ENCODE measurements at regions not wholly inside any gene's neighbourhood (a gene's known extent, or its start where the extent isn't known, plus 50 kb on each side); places are given as distances from the start of the nearest gene placed in this dataset.

GRCh38 chr2:238970553-238971081, 122.7 kb downstream of the TWIST2 start:
- no peaks in the 10 kb centered on the region for H3K4me1 ChIP-seq
- no peaks in the 10 kb centered on the region for H3K79me2 ChIP-seq (ENCODE audit: low read depth)
- peaks cover 11% of the 10 kb centered on the region for H3K9me3 Mint-ChIP-seq
- H4K20me1 ChIP-seq (ENCODE audit: low read depth), result no peaks in the 10 kb centered on the region
- DNase-seq (ENCODE audit: low spot score), result peak; percentile 73
- H3K9ac ChIP-seq, result no peak overlapping the region
- no peaks in the 10 kb centered on the region for H3K36me3 ChIP-seq
- no peak overlapping the region for H3K4me2 ChIP-seq
- peak overlapping the region; percentile 47 for H2AFZ ChIP-seq (replicated peaks)
- no peak overlapping the region for H3K4me3 ChIP-seq
- no peak overlapping the region for H3K27ac ChIP-seq
- H3K4me3 Mint-ChIP-seq, result no peak overlapping the region
- H3K4me1 Mint-ChIP-seq, result peaks cover 13% of the 10 kb centered on the region
- no peaks in the 10 kb centered on the region for H3K36me3 Mint-ChIP-seq
- H3K9me3 ChIP-seq (ENCODE audit: low read depth), result no peaks in the 10 kb centered on the region
- peaks cover 7% of the 10 kb centered on the region for H3K27me3 Mint-ChIP-seq (ENCODE audit: insufficient read depth, low read depth)
- TF ChIP-seq, protein P1, sequence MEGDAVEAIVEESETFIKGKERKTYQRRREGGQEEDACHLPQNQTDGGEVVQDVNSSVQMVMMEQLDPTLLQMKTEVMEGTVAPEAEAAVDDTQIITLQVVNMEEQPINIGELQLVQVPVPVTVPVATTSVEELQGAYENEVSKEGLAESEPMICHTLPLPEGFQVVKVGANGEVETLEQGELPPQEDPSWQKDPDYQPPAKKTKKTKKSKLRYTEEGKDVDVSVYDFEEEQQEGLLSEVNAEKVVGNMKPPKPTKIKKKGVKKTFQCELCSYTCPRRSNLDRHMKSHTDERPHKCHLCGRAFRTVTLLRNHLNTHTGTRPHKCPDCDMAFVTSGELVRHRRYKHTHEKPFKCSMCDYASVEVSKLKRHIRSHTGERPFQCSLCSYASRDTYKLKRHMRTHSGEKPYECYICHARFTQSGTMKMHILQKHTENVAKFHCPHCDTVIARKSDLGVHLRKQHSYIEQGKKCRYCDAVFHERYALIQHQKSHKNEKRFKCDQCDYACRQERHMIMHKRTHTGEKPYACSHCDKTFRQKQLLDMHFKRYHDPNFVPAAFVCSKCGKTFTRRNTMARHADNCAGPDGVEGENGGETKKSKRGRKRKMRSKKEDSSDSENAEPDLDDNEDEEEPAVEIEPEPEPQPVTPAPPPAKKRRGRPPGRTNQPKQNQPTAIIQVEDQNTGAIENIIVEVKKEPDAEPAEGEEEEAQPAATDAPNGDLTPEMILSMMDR (IDR thresholded peaks at IDR 0.05), result peak; percentile 98
- no peak for TF ChIP-seq EZH2 (IDR thresholded peaks at IDR 0.05)
- no peaks in the 10 kb centered on the region for H3K27me3 ChIP-seq
- H3F3A ChIP-seq (ENCODE audit: low read depth), result no peaks in the 10 kb centered on the region
- no peak overlapping the region for H3K27ac Mint-ChIP-seq

- no peak overlapping the region for H3K9ac ChIP-seq
- Mint-ChIP-seq H3K4me3 (no peak overlapping the region), H3K27me3 (ENCODE audit: insufficient read depth, low read depth) (peaks cover 7% of the 10 kb centered on the region), H3K9me3 (peaks cover 15% of the 10 kb centered on the region), H3K27ac (no peak overlapping the region), H3K4me1 (peaks cover 13% of the 10 kb centered on the region), H3K36me3 (no peaks in the 10 kb centered on the region)
- no peak overlapping the region for H3K27ac ChIP-seq
- DNase-seq (ENCODE audit: low spot score), result no peak
- H3F3A ChIP-seq (ENCODE audit: low read depth), result no peaks in the 10 kb centered on the region
- no peak overlapping the region for H3K4me2 ChIP-seq
- no peaks in the 10 kb centered on the region for H4K20me1 ChIP-seq (ENCODE audit: low read depth)
- TF ChIP-seq, protein P1 (IDR thresholded peaks at IDR 0.05), result no peak
- TF ChIP-seq EZH2 (IDR thresholded peaks at IDR 0.05) (no peak), EZH2phosphoT487 (IDR thresholded peaks at IDR 0.05) (no peak)
- H3K4me1 ChIP-seq, result no peaks in the 10 kb centered on the region
- H3K27me3 ChIP-seq, result no peaks in the 10 kb centered on the region
- no peaks in the 10 kb centered on the region for H3K36me3 ChIP-seq
- no peaks in the 10 kb centered on the region for H3K9me3 ChIP-seq (ENCODE audit: low read depth)
- no peak overlapping the region for H3K4me3 ChIP-seq
- H3K79me2 ChIP-seq (ENCODE audit: low read depth), result no peaks in the 10 kb centered on the region
- H2AFZ ChIP-seq (replicated peaks), result no peak overlapping the region
These were observed 123.6 kb downstream of the TWIST2 start for GRCh38 chr2:238971318-238972145.

DNA sequence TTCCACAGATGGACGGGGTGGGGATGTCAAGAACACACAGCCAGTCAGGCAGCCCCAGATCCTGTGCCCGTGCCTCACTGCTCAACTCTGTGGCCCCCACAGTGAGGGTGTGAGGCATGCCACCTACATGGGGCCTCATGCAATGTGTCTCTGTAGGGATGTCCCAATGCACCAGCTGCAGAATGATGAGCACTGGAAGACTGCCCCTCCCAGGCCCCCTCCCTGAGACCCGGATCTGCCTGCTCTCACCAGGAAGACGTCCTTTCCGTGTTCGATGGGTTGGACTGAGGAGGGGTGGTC, 124.2 kb downstream of the TWIST2 start:
- Mint-ChIP-seq H3K27me3 (ENCODE audit: insufficient read depth, low read depth) (peaks cover 7% of the 10 kb centered on the region), H3K4me3 (no peak overlapping the region), H3K9me3 (peaks cover 15% of the 10 kb centered on the region), H3K36me3 (no peaks in the 10 kb centered on the region), H3K27ac (no peak overlapping the region), H3K4me1 (peaks cover 13% of the 10 kb centered on the region)
- no peak overlapping the region for H2AFZ ChIP-seq (replicated peaks)
- no peak for TF ChIP-seq EZH2phosphoT487 (IDR thresholded peaks at IDR 0.05)
- H3K36me3 ChIP-seq, result no peaks in the 10 kb centered on the region
- no peak overlapping the region for H3K4me3 ChIP-seq
- H3K4me1 ChIP-seq, result no peaks in the 10 kb centered on the region
- no peaks in the 10 kb centered on the region for H3F3A ChIP-seq (ENCODE audit: low read depth)
- no peaks in the 10 kb centered on the region for H3K27me3 ChIP-seq
- no peak overlapping the region for H3K9ac ChIP-seq
- no peak overlapping the region for H3K27ac ChIP-seq
- H3K79me2 ChIP-seq (ENCODE audit: low read depth), result no peaks in the 10 kb centered on the region
- DNase-seq (ENCODE audit: low spot score), result no peak
- no peak overlapping the region for H3K4me2 ChIP-seq
- H4K20me1 ChIP-seq (ENCODE audit: low read depth), result no peaks in the 10 kb centered on the region
- no peaks in the 10 kb centered on the region for H3K9me3 ChIP-seq (ENCODE audit: low read depth)

GRCh38 chr2:238973038-238973739, 125.3 kb downstream of the TWIST2 start:
- Histone ChIP-seq H2AFZ (replicated peaks) (no peak overlapping the region), H3K4me2 (no peak overlapping the region), H4K20me1 (ENCODE audit: low read depth) (no peaks in the 10 kb centered on the region), H3K9ac (no peak overlapping the region), H3K4me1 (no peaks in the 10 kb centered on the region), H3K27ac (no peak overlapping the region), H3K79me2 (ENCODE audit: low read depth) (no peaks in the 10 kb centered on the region), H3K36me3 (no peaks in the 10 kb centered on the region), H3K27me3 (no peaks in the 10 kb centered on the region), H3K9me3 (ENCODE audit: low read depth) (no peaks in the 10 kb centered on the region), H3K4me3 (no peak overlapping the region), H3F3A (ENCODE audit: low read depth) (no peaks in the 10 kb centered on the region)
- no peak overlapping the region for H3K27ac Mint-ChIP-seq
- no peak overlapping the region for H3K4me3 Mint-ChIP-seq
- H3K4me1 Mint-ChIP-seq, result peaks cover 5% of the 10 kb centered on the region
- DNase-seq (ENCODE audit: low spot score), result no peak
- TF ChIP-seq, protein P1 (IDR thresholded peaks at IDR 0.05), result no peak
- TF ChIP-seq EZH2 (IDR thresholded peaks at IDR 0.05) (no peak), EZH2phosphoT487 (IDR thresholded peaks at IDR 0.05) (no peak)
- no peaks in the 10 kb centered on the region for H3K36me3 Mint-ChIP-seq
- peaks cover 5% of the 10 kb centered on the region for H3K27me3 Mint-ChIP-seq (ENCODE audit: insufficient read depth, low read depth)
- peaks cover 15% of the 10 kb centered on the region for H3K9me3 Mint-ChIP-seq

Measured in neural progenitor cell (in vitro differentiated cells).